ENCODE measurements at regions not wholly inside any gene's neighbourhood (a gene's known extent, or its start where the extent isn't known, plus 50 kb on each side); places are given as distances from the start of the nearest gene placed in this dataset.
A peak's percentile ranks its signal among the peaks of the same experiment; 100 is the strongest.

- H4K20me1 ChIP-seq (ENCODE audit: insufficient read depth, low read length, poor library complexity, severe bottlenecking): no peaks in the 10 kb centered on the region
- no peaks in the 10 kb centered on the region for H3F3A ChIP-seq (ENCODE audit: low read depth)
- H3K4me3 ChIP-seq (ENCODE audit: low read length, poor library complexity, severe bottlenecking): peak overlapping the region; percentile 47
- H3K79me2 ChIP-seq (ENCODE audit: insufficient read depth, low read length): no peaks in the 10 kb centered on the region
- TF ChIP-seq, protein P1, sequence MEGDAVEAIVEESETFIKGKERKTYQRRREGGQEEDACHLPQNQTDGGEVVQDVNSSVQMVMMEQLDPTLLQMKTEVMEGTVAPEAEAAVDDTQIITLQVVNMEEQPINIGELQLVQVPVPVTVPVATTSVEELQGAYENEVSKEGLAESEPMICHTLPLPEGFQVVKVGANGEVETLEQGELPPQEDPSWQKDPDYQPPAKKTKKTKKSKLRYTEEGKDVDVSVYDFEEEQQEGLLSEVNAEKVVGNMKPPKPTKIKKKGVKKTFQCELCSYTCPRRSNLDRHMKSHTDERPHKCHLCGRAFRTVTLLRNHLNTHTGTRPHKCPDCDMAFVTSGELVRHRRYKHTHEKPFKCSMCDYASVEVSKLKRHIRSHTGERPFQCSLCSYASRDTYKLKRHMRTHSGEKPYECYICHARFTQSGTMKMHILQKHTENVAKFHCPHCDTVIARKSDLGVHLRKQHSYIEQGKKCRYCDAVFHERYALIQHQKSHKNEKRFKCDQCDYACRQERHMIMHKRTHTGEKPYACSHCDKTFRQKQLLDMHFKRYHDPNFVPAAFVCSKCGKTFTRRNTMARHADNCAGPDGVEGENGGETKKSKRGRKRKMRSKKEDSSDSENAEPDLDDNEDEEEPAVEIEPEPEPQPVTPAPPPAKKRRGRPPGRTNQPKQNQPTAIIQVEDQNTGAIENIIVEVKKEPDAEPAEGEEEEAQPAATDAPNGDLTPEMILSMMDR (conservative IDR thresholded peaks at IDR 0.05; ENCODE audit: low read length): no peak
- no peak for TF ChIP-seq EZH2phosphoT487 (IDR thresholded peaks at IDR 0.05; ENCODE audit: borderline replicate concordance)
- H3K4me2 ChIP-seq (ENCODE audit: low read depth, low read length, poor library complexity, severe bottlenecking): peak overlapping the region; percentile 48
- H3K4me1 ChIP-seq (ENCODE audit: insufficient read depth, low read length, poor library complexity, severe bottlenecking): peaks cover 28% of the 10 kb centered on the region
- H2AFZ ChIP-seq (ENCODE audit: low read length): peak overlapping the region; percentile 28; the same call in 1 of the 2 replicates
- peaks cover 13% of the 10 kb centered on the region; the same call in 1 of the 2 replicates for H3K9me3 ChIP-seq (ENCODE audit: insufficient read depth, low read depth, low read length)
- H3K36me3 ChIP-seq (ENCODE audit: insufficient read depth, low read length): no peaks in the 10 kb centered on the region
- peak overlapping the region; percentile 21 for H3K9ac ChIP-seq (ENCODE audit: low read depth, low read length, poor library complexity, severe bottlenecking)
- H3K27me3 ChIP-seq (ENCODE audit: insufficient read depth, low read length, poor library complexity, severe bottlenecking): no peaks in the 10 kb centered on the region
- H3K9me2 ChIP-seq (replicated peaks; ENCODE audit: low read depth, low read length): no peaks in the 10 kb centered on the region
These were observed 118.6 kb upstream of the SSTR1 start for GRCh38 chr14:38089123-38089522.

GRCh38 chr14:38090506-38090905 lies 117.2 kb upstream of the SSTR1 start:
- H3K9me3 ChIP-seq (ENCODE audit: insufficient read depth, low read depth, low read length): peaks cover 20% of the 10 kb centered on the region; the same call in 1 of the 2 replicates
- no peaks in the 10 kb centered on the region for H3F3A ChIP-seq (ENCODE audit: low read depth)
- no peak overlapping the region for H3K4me2 ChIP-seq (ENCODE audit: low read depth, low read length, poor library complexity, severe bottlenecking)
- TF ChIP-seq EZH2phosphoT487 (IDR thresholded peaks at IDR 0.05; ENCODE audit: borderline replicate concordance): no peak
- TF ChIP-seq, protein P1 (conservative IDR thresholded peaks at IDR 0.05; ENCODE audit: low read length): no peak
- peaks cover 28% of the 10 kb centered on the region for H3K4me1 ChIP-seq (ENCODE audit: insufficient read depth, low read length, poor library complexity, severe bottlenecking)
- no peaks in the 10 kb centered on the region for H3K36me3 ChIP-seq (ENCODE audit: insufficient read depth, low read length)
- no peaks in the 10 kb centered on the region for H3K79me2 ChIP-seq (ENCODE audit: insufficient read depth, low read length)
- H3K9ac ChIP-seq (ENCODE audit: low read depth, low read length, poor library complexity, severe bottlenecking): no peak overlapping the region
- H4K20me1 ChIP-seq (ENCODE audit: insufficient read depth, low read length, poor library complexity, severe bottlenecking): no peaks in the 10 kb centered on the region
- H2AFZ ChIP-seq (ENCODE audit: low read length): peak overlapping the region; percentile 47; the same call in 1 of the 2 replicates
- no peak overlapping the region for H3K4me3 ChIP-seq (ENCODE audit: low read length, poor library complexity, severe bottlenecking)
- H3K27me3 ChIP-seq (ENCODE audit: insufficient read depth, low read length, poor library complexity, severe bottlenecking): no peaks in the 10 kb centered on the region
- H3K9me2 ChIP-seq (replicated peaks; ENCODE audit: low read depth, low read length): no peaks in the 10 kb centered on the region

- Histone ChIP-seq H4K20me1 (ENCODE audit: insufficient read depth, low read length, poor library complexity, severe bottlenecking) (no peaks in the 10 kb centered on the region), H3K9me3 (ENCODE audit: insufficient read depth, low read depth, low read length) (peaks cover 42% of the 10 kb centered on the region), H3K79me2 (ENCODE audit: insufficient read depth, low read length) (no peaks in the 10 kb centered on the region), H3K36me3 (ENCODE audit: insufficient read depth, low read length) (no peaks in the 10 kb centered on the region; the same call in 1 of the 2 replicates), H3K9ac (ENCODE audit: low read depth, low read length, poor library complexity, severe bottlenecking) (no peak overlapping the region), H3K4me3 (ENCODE audit: low read length, poor library complexity, severe bottlenecking) (no peak overlapping the region), H3K4me1 (ENCODE audit: insufficient read depth, low read length, poor library complexity, severe bottlenecking) (peaks cover 4% of the 10 kb centered on the region), H3F3A (ENCODE audit: low read depth) (no peaks in the 10 kb centered on the region), H3K4me2 (ENCODE audit: low read depth, low read length, poor library complexity, severe bottlenecking) (no peak overlapping the region), H3K27me3 (ENCODE audit: insufficient read depth, low read length, poor library complexity, severe bottlenecking) (no peaks in the 10 kb centered on the region), H3K9me2 (replicated peaks; ENCODE audit: low read depth, low read length) (no peaks in the 10 kb centered on the region), H2AFZ (ENCODE audit: low read length) (no peak overlapping the region)
- TF ChIP-seq, protein P1 (conservative IDR thresholded peaks at IDR 0.05; ENCODE audit: low read length): no peak
- no peak for TF ChIP-seq EZH2phosphoT487 (IDR thresholded peaks at IDR 0.05; ENCODE audit: borderline replicate concordance)
These were observed 109.4 kb upstream of the SSTR1 start for GRCh38 chr14:38098074-38098836.

All from Loucy (cell line).